ENCODE measurements at regions not wholly inside any gene's neighbourhood (a gene's known extent, or its start where the extent isn't known, plus 50 kb on each side); places are given as distances from the start of the nearest gene placed in this dataset.

DNA sequence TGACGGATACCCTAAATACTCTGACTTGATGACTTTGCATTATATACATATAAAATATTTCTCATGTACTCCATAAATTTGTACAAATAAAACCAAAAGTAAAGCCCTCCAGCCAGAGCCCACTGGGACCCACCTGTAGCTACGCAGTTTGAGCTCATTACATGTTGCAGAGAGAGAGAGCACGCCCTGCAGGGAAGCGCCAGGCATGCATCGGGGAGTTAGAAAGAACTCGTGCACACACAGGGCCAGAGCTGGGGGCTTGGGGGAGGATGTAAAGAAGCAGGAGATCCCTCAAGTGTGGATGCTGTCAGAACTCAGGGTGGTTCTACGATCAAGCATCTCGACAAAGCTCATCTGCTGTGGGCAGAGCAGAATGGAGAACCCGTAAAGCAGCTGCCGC, 178.5 kb upstream of the RTL1 start:
- Histone ChIP-seq H3K4me3 (ENCODE audit: insufficient read depth, low read length) (no peak overlapping the region), H2AFZ (ENCODE audit: low read length) (no peak overlapping the region), H4K20me1 (ENCODE audit: insufficient read depth, low read length) (no peaks in the 10 kb centered on the region), H3K27ac (ENCODE audit: low read depth, low read length) (no peak overlapping the region), H3K4me1 (ENCODE audit: insufficient read depth, low read length) (peaks cover 2% of the 10 kb centered on the region), H3K79me2 (ENCODE audit: insufficient read depth, low read length) (no peaks in the 10 kb centered on the region), H3K27me3 (ENCODE audit: insufficient read depth, low read length) (peaks cover 16% of the 10 kb centered on the region), H3K4me2 (ENCODE audit: insufficient read depth, low read length) (no peak overlapping the region), H3K36me3 (ENCODE audit: insufficient read depth, low read length) (no peaks in the 10 kb centered on the region), H3K9me3 (ENCODE audit: low read depth, low read length) (no peaks in the 10 kb centered on the region)
- no peak for DNase-seq (ENCODE audit: insufficient read length, low spot score, missing footprints)
- TF ChIP-seq, protein P1, sequence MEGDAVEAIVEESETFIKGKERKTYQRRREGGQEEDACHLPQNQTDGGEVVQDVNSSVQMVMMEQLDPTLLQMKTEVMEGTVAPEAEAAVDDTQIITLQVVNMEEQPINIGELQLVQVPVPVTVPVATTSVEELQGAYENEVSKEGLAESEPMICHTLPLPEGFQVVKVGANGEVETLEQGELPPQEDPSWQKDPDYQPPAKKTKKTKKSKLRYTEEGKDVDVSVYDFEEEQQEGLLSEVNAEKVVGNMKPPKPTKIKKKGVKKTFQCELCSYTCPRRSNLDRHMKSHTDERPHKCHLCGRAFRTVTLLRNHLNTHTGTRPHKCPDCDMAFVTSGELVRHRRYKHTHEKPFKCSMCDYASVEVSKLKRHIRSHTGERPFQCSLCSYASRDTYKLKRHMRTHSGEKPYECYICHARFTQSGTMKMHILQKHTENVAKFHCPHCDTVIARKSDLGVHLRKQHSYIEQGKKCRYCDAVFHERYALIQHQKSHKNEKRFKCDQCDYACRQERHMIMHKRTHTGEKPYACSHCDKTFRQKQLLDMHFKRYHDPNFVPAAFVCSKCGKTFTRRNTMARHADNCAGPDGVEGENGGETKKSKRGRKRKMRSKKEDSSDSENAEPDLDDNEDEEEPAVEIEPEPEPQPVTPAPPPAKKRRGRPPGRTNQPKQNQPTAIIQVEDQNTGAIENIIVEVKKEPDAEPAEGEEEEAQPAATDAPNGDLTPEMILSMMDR (IDR thresholded peaks at IDR 0.05; ENCODE audit: extremely low read depth, low read depth, low read length), result no peak

DNA sequence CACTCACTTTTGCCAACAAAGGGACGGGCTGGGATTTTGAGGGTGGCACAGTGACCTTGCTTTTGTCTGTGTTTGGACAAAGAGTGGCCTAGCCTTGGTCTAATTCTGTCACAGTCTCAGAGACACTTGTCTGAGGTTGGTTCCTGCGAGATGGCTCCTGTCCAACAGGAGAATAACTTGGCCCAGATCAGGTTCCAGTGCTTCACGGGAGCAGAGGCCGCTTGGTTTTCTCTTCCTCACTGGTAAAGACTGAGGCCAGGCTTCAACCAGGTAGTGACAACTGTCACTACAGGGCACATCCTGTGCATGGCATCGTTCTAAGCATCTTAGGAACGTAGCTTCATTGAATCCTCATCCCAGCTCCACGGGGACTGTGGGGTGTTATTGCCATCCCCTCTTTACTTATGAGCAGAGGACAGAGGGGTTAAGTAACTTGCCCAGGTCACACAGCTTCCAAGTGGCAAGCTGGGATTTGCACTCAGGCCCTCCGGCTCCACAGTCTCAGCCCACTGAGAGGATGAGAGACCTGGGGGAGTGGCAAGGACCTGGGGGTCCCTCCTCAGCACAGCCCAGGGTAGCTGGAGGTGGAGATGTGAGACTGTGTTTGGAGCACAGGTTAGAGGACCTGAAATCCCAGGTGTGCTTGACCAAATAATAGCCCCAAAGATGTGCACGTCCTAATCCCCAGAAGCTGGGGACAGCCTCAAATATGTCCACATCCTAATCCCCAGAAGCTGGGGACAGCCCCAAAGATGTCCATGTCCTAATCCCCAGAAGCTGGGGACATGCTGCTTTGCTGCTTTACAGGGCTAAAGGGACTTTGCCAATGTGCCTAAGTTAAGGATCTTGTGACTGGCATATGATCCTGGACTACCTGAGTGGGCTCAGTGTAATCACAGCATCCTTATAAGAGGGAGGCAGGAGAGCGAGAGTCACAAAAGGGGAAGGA, 179.2 kb upstream of the RTL1 start:
- Histone ChIP-seq H3K9me3 (ENCODE audit: low read depth, low read length) (no peaks in the 10 kb centered on the region), H4K20me1 (ENCODE audit: insufficient read depth, low read length) (no peaks in the 10 kb centered on the region), H3K4me1 (ENCODE audit: insufficient read depth, low read length) (peaks cover 2% of the 10 kb centered on the region), H3K4me3 (ENCODE audit: insufficient read depth, low read length) (no peak overlapping the region), H3K27me3 (ENCODE audit: insufficient read depth, low read length) (peaks cover 16% of the 10 kb centered on the region), H3K79me2 (ENCODE audit: insufficient read depth, low read length) (no peaks in the 10 kb centered on the region), H2AFZ (ENCODE audit: low read length) (no peak overlapping the region), H3K36me3 (ENCODE audit: insufficient read depth, low read length) (no peaks in the 10 kb centered on the region), H3K27ac (ENCODE audit: low read depth, low read length) (no peak overlapping the region), H3K4me2 (ENCODE audit: insufficient read depth, low read length) (no peak overlapping the region)
- DNase-seq (ENCODE audit: insufficient read length, low spot score, missing footprints), result no peak
- TF ChIP-seq, protein P1 (IDR thresholded peaks at IDR 0.05; ENCODE audit: extremely low read depth, low read depth, low read length), result no peak

DNA sequence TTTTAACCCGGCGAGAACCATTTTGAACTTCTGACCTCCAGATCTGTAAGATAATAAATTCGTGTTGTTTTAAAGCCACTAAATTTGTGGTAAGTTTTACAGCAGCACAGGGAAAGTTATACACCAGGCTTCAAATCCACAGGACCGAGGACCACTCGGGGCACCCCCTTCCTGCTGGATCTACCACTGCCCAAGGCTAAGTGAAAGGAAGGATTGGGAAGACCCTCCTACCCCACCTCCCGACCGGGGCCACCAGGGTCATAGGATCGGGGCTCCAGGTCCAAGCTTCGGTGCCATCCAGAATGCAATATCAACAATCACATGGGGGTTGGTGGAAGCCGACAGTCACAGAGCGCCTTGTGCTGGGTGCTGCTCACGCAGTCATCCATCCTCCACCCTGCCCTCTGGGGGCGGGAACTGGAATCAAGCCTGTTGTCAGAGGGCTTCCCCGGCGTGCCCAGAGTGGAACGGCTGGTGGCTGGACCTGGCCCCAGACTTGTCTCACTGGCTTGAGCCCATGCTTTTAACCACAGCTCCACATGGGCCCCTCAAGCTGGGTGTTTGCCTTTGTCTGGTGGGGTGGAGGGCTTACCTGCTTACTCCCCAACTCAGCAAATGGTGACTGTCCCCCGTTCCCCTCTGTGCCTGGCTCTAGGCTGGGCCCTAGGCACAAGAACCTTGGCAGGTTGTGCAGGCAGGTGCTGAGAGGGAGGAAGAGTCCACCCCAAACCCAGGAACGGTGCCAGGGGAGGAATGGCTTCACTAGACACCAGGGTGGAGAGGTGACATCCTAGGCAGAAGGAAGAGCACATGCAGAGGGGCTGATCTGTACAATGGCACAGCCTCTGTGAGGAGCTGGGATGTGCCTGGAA, 180.3 kb upstream of the RTL1 start:
- Histone ChIP-seq H3K4me1 (ENCODE audit: insufficient read depth, low read length) (peaks cover 7% of the 10 kb centered on the region), H3K9me3 (ENCODE audit: low read depth, low read length) (no peaks in the 10 kb centered on the region), H3K27ac (ENCODE audit: low read depth, low read length) (no peak overlapping the region), H3K79me2 (ENCODE audit: insufficient read depth, low read length) (no peaks in the 10 kb centered on the region), H2AFZ (ENCODE audit: low read length) (no peak overlapping the region), H3K27me3 (ENCODE audit: insufficient read depth, low read length) (peaks cover 14% of the 10 kb centered on the region), H3K4me3 (ENCODE audit: insufficient read depth, low read length) (no peak overlapping the region), H3K4me2 (ENCODE audit: insufficient read depth, low read length) (no peak overlapping the region), H4K20me1 (ENCODE audit: insufficient read depth, low read length) (no peaks in the 10 kb centered on the region), H3K36me3 (ENCODE audit: insufficient read depth, low read length) (no peaks in the 10 kb centered on the region)
- no peak for DNase-seq (ENCODE audit: insufficient read length, low spot score, missing footprints)
- TF ChIP-seq, protein P1 (IDR thresholded peaks at IDR 0.05; ENCODE audit: extremely low read depth, low read depth, low read length), result peak; percentile 10

DNA sequence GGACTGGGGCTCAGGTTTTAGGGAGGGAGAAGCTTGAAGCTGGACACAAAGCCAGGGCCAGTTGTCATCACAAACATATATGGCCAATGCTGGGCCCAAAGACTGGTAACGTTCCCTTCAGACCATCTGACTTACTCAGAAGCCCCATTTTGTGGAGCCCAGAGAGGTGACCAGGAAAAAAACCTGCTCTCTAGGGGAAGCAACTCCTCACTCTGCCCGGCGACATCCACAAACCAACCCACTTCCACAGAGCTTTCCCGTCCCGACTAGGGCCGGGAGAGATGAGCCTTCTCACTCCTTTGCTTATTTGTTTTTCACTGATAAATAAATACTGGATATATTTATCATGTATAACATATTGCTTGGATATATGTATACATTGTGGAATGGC, 180.9 kb upstream of the RTL1 start:
- Histone ChIP-seq H3K27ac (ENCODE audit: low read depth, low read length) (no peak overlapping the region), H3K79me2 (ENCODE audit: insufficient read depth, low read length) (no peaks in the 10 kb centered on the region), H3K36me3 (ENCODE audit: insufficient read depth, low read length) (no peaks in the 10 kb centered on the region), H3K27me3 (ENCODE audit: insufficient read depth, low read length) (peaks cover 14% of the 10 kb centered on the region), H2AFZ (ENCODE audit: low read length) (no peak overlapping the region), H3K4me3 (ENCODE audit: insufficient read depth, low read length) (no peak overlapping the region), H3K4me2 (ENCODE audit: insufficient read depth, low read length) (no peak overlapping the region), H3K4me1 (ENCODE audit: insufficient read depth, low read length) (peaks cover 7% of the 10 kb centered on the region), H3K9me3 (ENCODE audit: low read depth, low read length) (no peaks in the 10 kb centered on the region), H4K20me1 (ENCODE audit: insufficient read depth, low read length) (no peaks in the 10 kb centered on the region)
- no peak for DNase-seq (ENCODE audit: insufficient read length, low spot score, missing footprints)
- TF ChIP-seq, protein P1 (IDR thresholded peaks at IDR 0.05; ENCODE audit: extremely low read depth, low read depth, low read length), result no peak
